ENCODE measurements at regions not wholly inside any gene's neighbourhood (a gene's known extent, or its start where the extent isn't known, plus 50 kb on each side); places are given as distances from the start of the nearest gene placed in this dataset.

DNA sequence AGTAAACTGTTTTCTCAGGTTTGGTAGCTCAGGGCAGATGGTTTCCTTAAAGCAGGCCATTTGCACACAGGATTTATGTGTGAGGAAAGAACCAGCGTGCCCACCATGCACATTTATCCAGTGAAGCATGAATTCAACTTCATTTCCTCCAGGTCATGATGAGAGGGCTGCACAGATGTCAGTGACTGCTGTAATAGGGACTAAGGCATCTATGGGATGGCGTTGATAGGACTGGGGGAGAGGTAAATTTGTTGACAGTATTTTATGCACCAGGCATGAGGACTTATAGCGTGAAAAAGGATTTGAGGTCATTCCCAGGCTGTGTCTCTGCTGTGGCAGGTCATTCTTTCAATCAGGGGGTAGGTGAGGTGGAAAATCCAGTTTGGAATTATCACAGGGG, 302.9 kb downstream of the XPNPEP1 start:
- TF ChIP-seq, protein P1, sequence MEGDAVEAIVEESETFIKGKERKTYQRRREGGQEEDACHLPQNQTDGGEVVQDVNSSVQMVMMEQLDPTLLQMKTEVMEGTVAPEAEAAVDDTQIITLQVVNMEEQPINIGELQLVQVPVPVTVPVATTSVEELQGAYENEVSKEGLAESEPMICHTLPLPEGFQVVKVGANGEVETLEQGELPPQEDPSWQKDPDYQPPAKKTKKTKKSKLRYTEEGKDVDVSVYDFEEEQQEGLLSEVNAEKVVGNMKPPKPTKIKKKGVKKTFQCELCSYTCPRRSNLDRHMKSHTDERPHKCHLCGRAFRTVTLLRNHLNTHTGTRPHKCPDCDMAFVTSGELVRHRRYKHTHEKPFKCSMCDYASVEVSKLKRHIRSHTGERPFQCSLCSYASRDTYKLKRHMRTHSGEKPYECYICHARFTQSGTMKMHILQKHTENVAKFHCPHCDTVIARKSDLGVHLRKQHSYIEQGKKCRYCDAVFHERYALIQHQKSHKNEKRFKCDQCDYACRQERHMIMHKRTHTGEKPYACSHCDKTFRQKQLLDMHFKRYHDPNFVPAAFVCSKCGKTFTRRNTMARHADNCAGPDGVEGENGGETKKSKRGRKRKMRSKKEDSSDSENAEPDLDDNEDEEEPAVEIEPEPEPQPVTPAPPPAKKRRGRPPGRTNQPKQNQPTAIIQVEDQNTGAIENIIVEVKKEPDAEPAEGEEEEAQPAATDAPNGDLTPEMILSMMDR (IDR thresholded peaks at IDR 0.05) = no peak

DNA sequence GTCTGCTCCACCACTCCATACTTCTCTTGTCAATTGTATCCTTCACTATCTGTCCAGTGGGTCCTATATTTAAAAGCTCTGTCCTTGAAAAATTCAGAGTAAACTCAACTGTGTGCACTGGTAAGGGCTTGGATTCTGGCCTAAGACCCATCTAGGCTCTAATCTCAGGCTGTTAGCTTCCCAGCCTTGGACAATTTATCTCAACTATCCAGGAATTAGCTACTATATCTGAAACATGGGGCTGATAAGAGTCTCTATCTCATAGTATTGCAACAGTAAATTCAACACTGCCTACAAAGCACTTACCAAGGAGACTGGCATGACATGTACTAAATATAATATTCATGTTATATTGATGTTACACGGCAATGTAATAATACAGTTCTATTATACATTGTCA, 303.4 kb downstream of the XPNPEP1 start:
- TF ChIP-seq, protein P1 (IDR thresholded peaks at IDR 0.05) = no peak

DNA sequence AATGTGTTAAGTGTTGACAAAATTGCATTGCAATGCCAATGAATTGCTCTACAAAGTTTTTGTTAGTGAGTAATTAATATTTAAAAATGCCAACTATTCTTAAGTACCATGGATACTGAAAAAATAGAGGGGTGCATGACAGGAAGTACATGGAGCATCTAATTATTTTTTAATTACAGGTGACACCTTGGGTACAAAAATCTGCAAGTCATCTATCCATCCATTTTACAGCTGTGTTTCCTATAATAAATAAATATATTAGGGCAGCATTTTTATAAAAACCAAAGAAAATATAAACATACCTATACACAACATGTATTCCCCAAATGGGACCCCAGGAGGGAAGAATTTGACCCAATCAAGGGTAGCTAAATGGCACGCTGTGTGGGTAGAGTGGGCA, 304.6 kb downstream of the XPNPEP1 start:
- TF ChIP-seq, protein P1 (IDR thresholded peaks at IDR 0.05) = no peak

DNA sequence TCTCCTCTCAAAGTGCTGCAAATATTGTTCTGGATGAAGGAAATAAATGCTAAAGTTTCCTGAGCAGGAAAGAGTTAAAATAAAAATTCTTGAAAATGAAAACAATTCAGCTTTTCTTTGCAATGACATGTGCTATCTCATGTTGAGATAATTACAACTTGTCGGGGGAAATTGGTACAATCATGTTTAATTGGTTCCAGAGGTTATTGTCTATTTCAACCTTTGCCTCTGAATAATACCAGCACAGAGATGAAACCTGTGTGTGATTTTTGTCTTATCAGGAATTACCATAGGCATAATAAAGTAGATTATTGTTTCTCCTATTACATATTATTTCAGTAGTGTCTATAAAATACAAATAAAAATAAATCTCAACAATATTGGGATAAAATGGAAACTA, 305.0 kb downstream of the XPNPEP1 start:
- TF ChIP-seq, protein P1 (IDR thresholded peaks at IDR 0.05) = no peak

DNA sequence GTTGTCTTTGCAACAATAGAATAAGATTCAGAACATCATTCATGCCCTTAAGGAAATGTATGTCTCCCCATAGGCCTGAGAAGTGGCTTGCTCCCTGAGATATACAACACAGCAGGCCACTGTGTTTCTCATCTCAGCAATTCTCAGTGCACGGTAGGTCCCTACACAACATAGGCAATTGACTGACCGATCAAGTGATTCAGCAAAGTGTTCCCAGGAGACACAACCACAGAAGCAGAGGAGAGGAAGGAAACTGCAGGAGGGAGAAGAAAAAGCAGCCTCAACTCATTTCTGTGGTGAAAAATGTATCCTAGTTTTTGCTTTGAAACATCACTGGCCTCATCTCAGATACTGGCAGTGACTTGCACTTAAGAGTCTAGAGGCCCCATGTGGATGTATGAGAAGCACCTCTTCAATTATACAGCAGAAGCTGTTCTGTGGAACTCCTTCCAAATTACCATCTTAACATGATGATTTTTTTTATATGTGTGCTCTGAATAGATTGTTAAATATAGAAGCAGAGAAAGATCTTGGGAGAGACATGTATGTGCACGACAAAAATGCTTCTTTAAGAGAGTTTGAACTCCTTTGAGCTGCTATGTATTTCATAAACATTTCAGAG, 306.8 kb downstream of the XPNPEP1 start:
- TF ChIP-seq, protein P1 (IDR thresholded peaks at IDR 0.05) = no peak

DNA sequence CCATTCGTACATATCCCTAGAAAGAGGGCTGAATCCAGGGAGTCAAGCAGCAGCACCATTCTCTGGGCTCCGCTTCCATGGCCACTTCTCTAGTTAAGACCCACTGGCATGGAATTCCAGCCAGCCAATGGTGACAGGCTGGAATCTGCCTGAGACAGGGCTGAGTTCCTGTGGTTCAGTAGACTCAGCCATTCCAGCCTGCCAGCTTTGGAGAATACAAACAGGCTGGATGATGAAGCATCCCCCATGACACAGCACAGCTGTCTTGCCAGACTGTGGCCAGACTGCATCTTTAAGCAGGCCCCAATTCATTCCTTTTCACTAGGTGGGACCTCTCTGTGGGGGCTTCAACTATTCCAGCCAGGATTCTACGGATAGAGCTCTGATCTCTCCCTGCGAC, 329.6 kb downstream of the XPNPEP1 start:
- TF ChIP-seq, protein P1 (IDR thresholded peaks at IDR 0.05) = no peak

DNA sequence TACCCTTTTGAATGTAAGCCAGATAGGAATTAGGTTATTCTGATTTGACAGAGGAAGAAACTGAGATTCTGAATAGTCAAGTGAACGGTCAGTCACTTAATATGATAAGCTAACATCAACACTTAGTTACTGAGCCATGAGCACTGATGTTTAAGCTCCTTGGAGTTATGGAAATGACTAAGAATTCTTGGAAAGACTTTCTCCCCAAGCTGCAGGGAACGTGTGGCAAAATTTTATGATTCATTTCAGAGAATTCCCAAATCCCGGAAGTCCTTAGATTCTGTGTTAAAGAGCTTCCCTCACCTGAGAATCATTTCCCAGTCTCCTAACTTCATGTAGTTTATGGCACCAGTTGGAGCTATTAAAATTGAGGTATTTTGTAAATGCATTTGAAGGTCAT, 330.9 kb downstream of the XPNPEP1 start:
- TF ChIP-seq, protein P1 (IDR thresholded peaks at IDR 0.05) = no peak

DNA sequence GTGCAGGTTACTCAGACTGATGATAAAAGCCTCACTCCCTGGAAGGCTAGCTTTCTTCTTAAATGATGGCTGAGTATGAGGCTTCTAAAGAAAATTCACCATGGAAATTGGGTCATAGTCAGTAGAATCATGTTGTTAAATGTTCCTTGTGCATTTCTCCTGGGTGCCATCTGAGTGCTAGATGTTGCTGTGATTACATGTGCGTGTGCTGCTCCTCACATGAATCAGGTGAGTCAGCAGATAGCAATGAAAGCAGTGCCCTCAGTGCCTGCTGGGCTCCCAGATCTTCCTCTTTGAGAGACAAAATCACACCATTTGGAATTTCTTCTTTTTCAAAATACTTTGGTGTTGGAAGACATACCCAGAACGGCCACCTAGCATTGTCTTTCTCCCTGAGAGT, 331.7 kb downstream of the XPNPEP1 start:
- TF ChIP-seq, protein P1 (IDR thresholded peaks at IDR 0.05) = no peak
